ENCODE measurements at regions not wholly inside any gene's neighbourhood (a gene's known extent, or its start where the extent isn't known, plus 50 kb on each side); places are given as distances from the start of the nearest gene placed in this dataset.

GRCh38 chr5:171509467-171509866, 90.0 kb downstream of the FGF18 start:
- H3K4me1 ChIP-seq (ENCODE audit: control insufficient read depth in 3 of 3, insufficient read depth in 3 of 3, low read length in 3 of 3), result no peaks in the 10 kb centered on the region
- no peaks in the 10 kb centered on the region for H3K27me3 ChIP-seq (ENCODE audit: control insufficient read depth in 3 of 3, insufficient read depth in 3 of 3, low read length in 3 of 3)

GRCh38 chr5:171512397-171512796, 93.0 kb downstream of the FGF18 start:
- Histone ChIP-seq H3K9me3 (ENCODE audit: control insufficient read depth in 3 of 3, low read length in 3 of 3) (no peaks in the 10 kb centered on the region), H3K9ac (ENCODE audit: low read depth in 1 of 3, low read length in 3 of 3) (no peak overlapping the region), H3K36me3 (ENCODE audit: control insufficient read depth in 3 of 3, insufficient read depth in 3 of 3, low read length in 3 of 3) (no peaks in the 10 kb centered on the region), H3K4me1 (ENCODE audit: control insufficient read depth in 3 of 3, insufficient read depth in 3 of 3, low read length in 3 of 3) (no peaks in the 10 kb centered on the region), H3K27me3 (ENCODE audit: control insufficient read depth in 3 of 3, insufficient read depth in 3 of 3, low read length in 3 of 3) (no peaks in the 10 kb centered on the region), H3K27ac (ENCODE audit: low read depth, low read length) (no peak overlapping the region), H3K4me3 (ENCODE audit: low read length in 3 of 3) (no peak overlapping the region)

More at GRCh38 chr5:171509467-171509866, 90.0 kb downstream of the FGF18 start:
- no peak overlapping the region for H3K27ac ChIP-seq (ENCODE audit: low read depth, low read length)
- no peak overlapping the region for H3K9ac ChIP-seq (ENCODE audit: low read depth in 1 of 3, low read length in 3 of 3)
- H3K4me3 ChIP-seq (ENCODE audit: low read length in 3 of 3), result no peak overlapping the region
- no peaks in the 10 kb centered on the region for H3K9me3 ChIP-seq (ENCODE audit: control insufficient read depth in 3 of 3, low read length in 3 of 3)
- no peaks in the 10 kb centered on the region for H3K36me3 ChIP-seq (ENCODE audit: control insufficient read depth in 3 of 3, insufficient read depth in 3 of 3, low read length in 3 of 3)

GRCh38 chr5:171513591-171513990, 94.1 kb downstream of the FGF18 start:
- Histone ChIP-seq H3K27me3 (ENCODE audit: control insufficient read depth in 3 of 3, insufficient read depth in 3 of 3, low read length in 3 of 3) (no peaks in the 10 kb centered on the region), H3K36me3 (ENCODE audit: control insufficient read depth in 3 of 3, insufficient read depth in 3 of 3, low read length in 3 of 3) (no peaks in the 10 kb centered on the region), H3K27ac (ENCODE audit: low read depth, low read length) (no peak overlapping the region), H3K9ac (ENCODE audit: low read depth in 1 of 3, low read length in 3 of 3) (no peak overlapping the region), H3K4me3 (ENCODE audit: low read length in 3 of 3) (no peak overlapping the region), H3K4me1 (ENCODE audit: control insufficient read depth in 3 of 3, insufficient read depth in 3 of 3, low read length in 3 of 3) (no peaks in the 10 kb centered on the region), H3K9me3 (ENCODE audit: control insufficient read depth in 3 of 3, low read length in 3 of 3) (no peaks in the 10 kb centered on the region)

- Histone ChIP-seq H3K4me1 (ENCODE audit: control insufficient read depth in 3 of 3, insufficient read depth in 3 of 3, low read length in 3 of 3) (peaks cover 9 to 14% (median 13%) of the 10 kb centered on the region in 3 donors), H3K9ac (ENCODE audit: low read depth in 1 of 3, low read length in 3 of 3) (no peak overlapping the region), H3K9me3 (ENCODE audit: control insufficient read depth in 3 of 3, low read length in 3 of 3) (no peaks in the 10 kb centered on the region), H3K27ac (ENCODE audit: low read depth, low read length) (no peak overlapping the region), H3K27me3 (ENCODE audit: control insufficient read depth in 3 of 3, insufficient read depth in 3 of 3, low read length in 3 of 3) (no peaks in the 10 kb centered on the region), H3K4me3 (ENCODE audit: low read length in 3 of 3) (no peak overlapping the region), H3K36me3 (ENCODE audit: control insufficient read depth in 3 of 3, insufficient read depth in 3 of 3, low read length in 3 of 3) (no peaks in the 10 kb centered on the region)
These were observed 99.5 kb downstream of the FGF18 start for GRCh38 chr5:171518916-171519315.

- H3K27ac ChIP-seq (ENCODE audit: low read depth, low read length), result peak overlapping the region; percentile 47
- H3K36me3 ChIP-seq (ENCODE audit: control insufficient read depth in 3 of 3, insufficient read depth in 3 of 3, low read length in 3 of 3), result no peaks in the 10 kb centered on the region
- no peaks in the 10 kb centered on the region for H3K9me3 ChIP-seq (ENCODE audit: control insufficient read depth in 3 of 3, low read length in 3 of 3)
- no peaks in the 10 kb centered on the region for H3K27me3 ChIP-seq (ENCODE audit: control insufficient read depth in 3 of 3, insufficient read depth in 3 of 3, low read length in 3 of 3)
- H3K4me3 ChIP-seq (ENCODE audit: low read length in 3 of 3), result no peak overlapping the region
- peaks cover 16 to 22% (median 17%) of the 10 kb centered on the region in 3 donors for H3K4me1 ChIP-seq (ENCODE audit: control insufficient read depth in 3 of 3, insufficient read depth in 3 of 3, low read length in 3 of 3)
- no peak overlapping the region for H3K9ac ChIP-seq (ENCODE audit: low read depth in 1 of 3, low read length in 3 of 3)
These were observed 101.1 kb downstream of the FGF18 start for GRCh38 chr5:171520300-171521174.

- Histone ChIP-seq H3K9ac (ENCODE audit: low read depth in 1 of 3, low read length in 3 of 3) (no peak overlapping the region), H3K9me3 (ENCODE audit: control insufficient read depth in 3 of 3, low read length in 3 of 3) (no peaks in the 10 kb centered on the region), H3K4me1 (ENCODE audit: control insufficient read depth in 3 of 3, insufficient read depth in 3 of 3, low read length in 3 of 3) (peaks cover 16 to 22% (median 17%) of the 10 kb centered on the region in 3 donors), H3K27ac (ENCODE audit: low read depth, low read length) (peak overlapping the region; percentile 47), H3K4me3 (ENCODE audit: low read length in 3 of 3) (no peak overlapping the region), H3K27me3 (ENCODE audit: control insufficient read depth in 3 of 3, insufficient read depth in 3 of 3, low read length in 3 of 3) (no peaks in the 10 kb centered on the region), H3K36me3 (ENCODE audit: control insufficient read depth in 3 of 3, insufficient read depth in 3 of 3, low read length in 3 of 3) (no peaks in the 10 kb centered on the region)
These were observed 101.8 kb downstream of the FGF18 start for GRCh38 chr5:171521219-171521633.

- no peak overlapping the region for H3K27ac ChIP-seq (ENCODE audit: low read depth, low read length)
- H3K4me3 ChIP-seq (ENCODE audit: low read length in 3 of 3), result no peak overlapping the region
- no peak overlapping the region for H3K9ac ChIP-seq (ENCODE audit: low read depth in 1 of 3, low read length in 3 of 3)
- no peaks in the 10 kb centered on the region for H3K9me3 ChIP-seq (ENCODE audit: control insufficient read depth in 3 of 3, low read length in 3 of 3)
- H3K36me3 ChIP-seq (ENCODE audit: control insufficient read depth in 3 of 3, insufficient read depth in 3 of 3, low read length in 3 of 3), result no peaks in the 10 kb centered on the region
- H3K4me1 ChIP-seq (ENCODE audit: control insufficient read depth in 3 of 3, insufficient read depth in 3 of 3, low read length in 3 of 3), result peaks cover 16 to 22% (median 17%) of the 10 kb centered on the region in 3 donors
- H3K27me3 ChIP-seq (ENCODE audit: control insufficient read depth in 3 of 3, insufficient read depth in 3 of 3, low read length in 3 of 3), result no peaks in the 10 kb centered on the region
These were observed 102.2 kb downstream of the FGF18 start for GRCh38 chr5:171521679-171522078.

- H3K9me3 ChIP-seq (ENCODE audit: control insufficient read depth in 3 of 3, low read length in 3 of 3), result no peaks in the 10 kb centered on the region
- no peaks in the 10 kb centered on the region for H3K27me3 ChIP-seq (ENCODE audit: control insufficient read depth in 3 of 3, insufficient read depth in 3 of 3, low read length in 3 of 3)
- H3K4me3 ChIP-seq (ENCODE audit: low read length in 3 of 3), result no peak overlapping the region
- no peak overlapping the region for H3K9ac ChIP-seq (ENCODE audit: low read depth in 1 of 3, low read length in 3 of 3)
- no peaks in the 10 kb centered on the region for H3K36me3 ChIP-seq (ENCODE audit: control insufficient read depth in 3 of 3, insufficient read depth in 3 of 3, low read length in 3 of 3)
- no peak overlapping the region for H3K27ac ChIP-seq (ENCODE audit: low read depth, low read length)
- peaks cover 16 to 22% (median 17%) of the 10 kb centered on the region in 3 donors for H3K4me1 ChIP-seq (ENCODE audit: control insufficient read depth in 3 of 3, insufficient read depth in 3 of 3, low read length in 3 of 3)
These were observed 104.3 kb downstream of the FGF18 start for GRCh38 chr5:171523781-171524180.

GRCh38 chr5:171524466-171524865, 105.0 kb downstream of the FGF18 start:
- Histone ChIP-seq H3K36me3 (ENCODE audit: control insufficient read depth in 3 of 3, insufficient read depth in 3 of 3, low read length in 3 of 3) (no peaks in the 10 kb centered on the region), H3K27ac (ENCODE audit: low read depth, low read length) (no peak overlapping the region), H3K9ac (ENCODE audit: low read depth in 1 of 3, low read length in 3 of 3) (peak overlapping the region in 1 of 3 donors; percentile 25), H3K9me3 (ENCODE audit: control insufficient read depth in 3 of 3, low read length in 3 of 3) (no peaks in the 10 kb centered on the region), H3K4me3 (ENCODE audit: low read length in 3 of 3) (no peak overlapping the region), H3K4me1 (ENCODE audit: control insufficient read depth in 3 of 3, insufficient read depth in 3 of 3, low read length in 3 of 3) (peaks cover 16 to 22% (median 17%) of the 10 kb centered on the region in 3 donors), H3K27me3 (ENCODE audit: control insufficient read depth in 3 of 3, insufficient read depth in 3 of 3, low read length in 3 of 3) (no peaks in the 10 kb centered on the region)

GRCh38 chr5:171525085-171525484, 105.6 kb downstream of the FGF18 start:
- H3K27me3 ChIP-seq (ENCODE audit: control insufficient read depth in 3 of 3, insufficient read depth in 3 of 3, low read length in 3 of 3), result no peaks in the 10 kb centered on the region
- H3K9me3 ChIP-seq (ENCODE audit: control insufficient read depth in 3 of 3, low read length in 3 of 3), result no peaks in the 10 kb centered on the region
- H3K9ac ChIP-seq (ENCODE audit: low read depth in 1 of 3, low read length in 3 of 3), result no peak overlapping the region
- H3K27ac ChIP-seq (ENCODE audit: low read depth, low read length), result no peak overlapping the region
- H3K4me1 ChIP-seq (ENCODE audit: control insufficient read depth in 3 of 3, insufficient read depth in 3 of 3, low read length in 3 of 3), result peaks cover 16 to 22% (median 17%) of the 10 kb centered on the region in 3 donors
- H3K36me3 ChIP-seq (ENCODE audit: control insufficient read depth in 3 of 3, insufficient read depth in 3 of 3, low read length in 3 of 3), result no peaks in the 10 kb centered on the region
- H3K4me3 ChIP-seq (ENCODE audit: low read length in 3 of 3), result no peak overlapping the region
